NCI-H1436 (cell line): ENCODE measurements at regions not wholly inside any gene's neighbourhood (a gene's known extent, or its start where the extent isn't known, plus 50 kb on each side); places are given as distances from the start of the nearest gene placed in this dataset.

Source experiments
- DNase-seq: peaks from one replicate; lab custom pipeline; 2025; lab: John Stamatoyannopoulos, UW

- no peak for DNase-seq
Measured at GRCh38 chr7:156479596-156479995, 161.0 kb upstream of the RNF32 start.

GRCh38 chr7:156478486-156478885 is 162.1 kb upstream of the RNF32 start:
- no peak for DNase-seq

- no peak for DNase-seq
Measured at GRCh38 chr7:156475666-156476065, 164.9 kb upstream of the RNF32 start.

- DNase-seq = no peak
Measured at GRCh38 chr7:156475179-156475578, 165.4 kb upstream of the RNF32 start.

DNA sequence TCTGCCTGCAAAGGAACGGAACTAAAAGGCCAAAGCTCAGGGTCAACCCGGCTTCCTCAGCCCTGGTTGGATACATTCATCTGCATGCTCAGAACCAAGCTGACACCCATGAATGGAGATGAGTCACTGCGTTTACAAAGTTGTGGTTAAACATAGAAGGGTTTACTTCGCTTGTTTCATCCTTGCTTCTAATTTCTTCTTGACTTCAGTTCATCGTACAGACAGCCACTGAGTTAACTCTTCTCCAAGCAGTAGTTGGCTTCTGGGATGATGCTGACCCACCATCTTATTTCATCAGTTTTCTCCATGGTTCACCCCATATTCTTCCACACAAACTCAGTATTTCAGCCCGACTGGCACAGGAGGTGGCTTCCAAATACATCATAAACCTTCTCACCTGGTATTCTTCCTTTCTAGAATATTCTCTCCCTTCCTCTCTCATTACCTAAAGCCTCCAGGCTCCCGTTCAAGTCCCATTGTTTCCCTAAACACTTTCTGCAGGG is 166.3 kb upstream of the RNF32 start:
- no peak for DNase-seq

GRCh38 chr7:156473476-156474240 is 166.9 kb upstream of the RNF32 start:
- DNase-seq = peak; percentile 7

DNA sequence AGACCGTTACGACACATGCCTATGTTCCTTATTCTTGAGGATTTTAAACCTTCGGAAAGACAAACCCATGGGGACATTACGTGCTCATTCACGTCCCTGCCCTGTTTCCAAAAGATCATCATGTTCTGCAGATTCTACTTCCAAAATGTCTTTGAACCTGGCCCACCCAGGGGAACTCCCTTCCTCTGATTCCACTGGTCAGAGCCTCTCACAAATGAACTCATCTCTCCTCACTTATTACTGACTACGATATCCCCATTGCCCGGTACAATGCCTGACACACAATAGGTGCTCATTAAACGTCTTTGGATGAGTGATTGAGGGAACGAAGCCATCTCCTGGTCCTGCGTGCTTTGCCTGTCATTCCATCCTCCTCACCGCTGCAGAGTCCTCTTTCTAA is 168.3 kb upstream of the RNF32 start:
- no peak for DNase-seq

DNA sequence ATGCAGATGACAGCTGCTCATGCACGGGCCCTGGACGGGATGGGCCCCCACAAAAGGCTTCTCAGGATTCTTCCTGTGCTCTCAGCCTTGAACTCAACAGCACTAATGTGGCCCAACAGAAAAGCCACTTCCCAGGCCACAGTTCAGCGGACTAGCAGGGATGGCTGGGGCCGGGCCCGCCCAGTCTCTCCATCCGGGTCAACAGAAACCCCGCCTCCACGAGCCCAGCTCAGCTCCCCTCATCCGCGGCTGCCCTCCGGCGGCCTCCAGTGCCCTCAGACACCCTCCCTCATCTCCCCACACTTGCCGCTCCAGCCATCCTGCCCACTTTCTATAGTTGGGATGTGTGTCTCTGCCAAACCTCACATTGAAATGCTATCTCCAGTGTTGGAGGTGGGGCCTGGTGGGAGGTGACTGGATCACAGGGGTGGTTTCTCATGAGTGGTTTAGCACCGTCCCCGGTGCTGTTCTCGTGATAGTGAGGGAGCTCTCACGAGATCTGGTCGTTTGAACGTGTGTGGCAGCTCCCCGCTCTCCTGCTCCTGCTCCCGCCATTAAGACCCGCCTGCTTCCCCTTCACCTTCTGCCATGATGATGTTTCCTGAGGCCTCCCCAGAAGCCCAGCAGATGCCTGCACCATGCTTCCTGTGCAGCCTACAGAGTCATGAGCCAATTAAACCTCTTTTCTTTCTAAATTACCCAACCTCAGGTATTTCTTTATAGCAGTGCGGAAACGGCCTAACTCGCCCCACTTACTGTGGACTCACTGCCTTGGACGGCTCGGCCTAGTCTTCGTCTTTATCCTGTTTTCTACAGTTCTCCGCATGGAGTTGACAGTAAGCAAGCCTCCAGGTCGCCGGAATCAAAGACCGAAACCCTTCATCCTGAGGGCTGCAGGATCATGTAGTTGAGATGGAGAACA is 169.9 kb upstream of the RNF32 start:
- DNase-seq = no peak

DNA sequence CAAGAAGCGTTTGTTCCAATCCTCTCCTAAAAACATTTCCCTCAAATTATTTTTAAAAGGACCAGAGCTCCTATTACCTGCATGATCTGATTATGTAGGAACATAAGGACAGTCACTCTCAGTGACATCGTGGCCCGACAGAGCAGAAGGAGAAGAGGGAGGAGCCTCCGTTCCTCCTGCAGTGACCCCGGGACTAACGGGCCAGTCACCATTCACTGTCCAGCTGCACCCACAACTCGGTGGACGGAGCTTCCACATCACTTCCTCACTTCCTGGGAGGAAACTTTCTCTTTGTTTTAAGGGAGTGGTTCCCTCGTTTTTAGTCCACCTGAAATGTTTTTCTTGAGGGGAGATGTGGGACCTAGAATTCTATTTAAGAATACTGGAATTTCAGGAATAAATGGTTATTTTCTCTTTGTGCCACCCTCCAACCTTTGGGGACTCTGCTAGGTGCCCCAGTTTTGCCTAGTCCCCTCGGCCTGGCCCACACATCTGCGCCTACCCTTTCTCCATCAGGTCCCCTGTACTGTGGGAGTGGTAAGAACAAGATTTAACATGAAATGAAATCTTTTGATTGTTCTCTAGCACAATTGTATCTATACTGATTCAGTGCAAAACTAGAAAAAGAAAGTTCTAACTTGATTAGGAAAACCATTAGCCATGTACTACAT is 173.5 kb upstream of the RNF32 start:
- DNase-seq = no peak

- DNase-seq = no peak
Measured at GRCh38 chr7:156466272-156466671, 174.3 kb upstream of the RNF32 start.

DNA sequence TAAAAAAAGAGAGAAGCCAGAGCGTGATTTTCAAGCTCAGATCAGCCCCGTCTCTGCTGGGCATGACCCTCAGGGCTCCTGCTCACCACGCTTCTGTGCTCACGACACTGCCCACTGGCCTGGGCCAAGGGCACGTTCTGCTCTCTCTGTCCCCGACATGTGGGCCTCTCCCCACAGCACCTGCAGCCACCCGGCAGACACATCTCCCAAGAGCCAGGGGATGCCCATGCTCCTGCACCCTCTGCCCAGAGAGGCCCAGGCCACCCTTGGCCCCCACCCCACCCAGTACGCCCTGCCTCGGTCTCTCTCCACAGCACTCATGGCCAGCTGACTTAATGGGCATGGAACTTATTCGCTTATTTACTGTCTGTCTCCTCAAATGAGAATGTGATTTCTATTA is 175.4 kb upstream of the RNF32 start:
- DNase-seq = no peak

DNA sequence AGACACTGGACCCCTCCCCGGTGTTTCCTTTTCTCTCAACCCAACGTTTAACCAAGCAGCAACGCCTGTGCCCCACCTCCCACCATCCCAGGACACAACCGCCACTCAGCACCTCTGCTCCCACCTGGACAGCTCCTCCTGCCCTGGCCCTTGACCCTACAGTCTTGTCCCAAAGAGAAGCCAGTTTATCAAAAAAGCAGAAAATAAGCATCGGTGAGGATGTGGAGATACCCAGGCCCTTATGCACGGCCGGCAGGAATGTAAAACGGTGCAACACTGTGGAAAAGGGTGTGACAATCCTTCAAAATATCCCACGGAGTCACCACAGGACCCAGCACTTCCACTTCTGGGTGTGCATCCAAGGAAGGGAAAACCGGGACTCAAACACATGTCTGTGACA is 176.2 kb upstream of the RNF32 start:
- DNase-seq = no peak

- no peak for DNase-seq
Measured at GRCh38 chr7:156463280-156463679, 177.3 kb upstream of the RNF32 start.

GRCh38 chr7:156461881-156462665 is 178.5 kb upstream of the RNF32 start:
- no peak for DNase-seq

GRCh38 chr7:156460858-156461627 is 179.5 kb upstream of the RNF32 start:
- no peak for DNase-seq

GRCh38 chr7:156459582-156459981 is 181.0 kb upstream of the RNF32 start:
- no peak for DNase-seq

DNA sequence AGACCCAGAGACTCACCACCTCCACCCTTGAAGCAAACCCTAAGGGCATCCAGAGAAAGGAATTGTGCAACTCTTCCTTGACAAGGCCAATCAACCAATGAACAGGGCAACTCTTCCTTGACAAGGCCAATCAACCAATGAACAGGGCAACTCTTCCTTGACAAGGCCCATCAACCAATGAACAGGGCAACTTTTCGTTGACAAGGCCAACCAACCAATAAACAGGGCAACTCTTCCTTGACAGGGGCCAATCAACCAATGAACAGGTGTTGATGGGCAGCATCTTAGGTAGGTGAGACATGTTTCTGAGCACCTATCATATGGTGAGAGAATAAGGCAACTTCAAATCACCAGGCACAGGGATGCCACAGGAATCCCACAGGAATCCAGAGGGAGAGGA is 181.5 kb upstream of the RNF32 start:
- DNase-seq = no peak

DNA sequence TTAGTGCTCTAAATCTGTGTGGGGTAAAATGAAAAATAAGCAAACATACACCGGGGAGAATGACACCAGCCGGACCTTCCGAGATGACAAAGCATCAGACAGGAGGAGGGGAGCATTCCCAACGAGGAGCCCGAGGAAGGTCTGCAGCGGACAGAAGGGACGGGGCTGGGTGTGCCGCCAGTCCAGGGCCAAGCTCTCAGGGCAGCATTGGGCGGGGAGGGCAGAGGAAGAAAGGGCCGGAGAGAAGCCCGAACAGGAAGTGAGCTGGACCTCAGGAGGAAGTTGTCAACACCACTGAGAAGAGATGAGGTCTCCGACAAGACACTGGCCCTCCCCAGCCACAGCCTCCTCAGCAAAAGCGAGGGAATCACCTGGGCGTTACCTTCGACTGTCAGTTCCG is 182.6 kb upstream of the RNF32 start:
- DNase-seq = no peak

DNA sequence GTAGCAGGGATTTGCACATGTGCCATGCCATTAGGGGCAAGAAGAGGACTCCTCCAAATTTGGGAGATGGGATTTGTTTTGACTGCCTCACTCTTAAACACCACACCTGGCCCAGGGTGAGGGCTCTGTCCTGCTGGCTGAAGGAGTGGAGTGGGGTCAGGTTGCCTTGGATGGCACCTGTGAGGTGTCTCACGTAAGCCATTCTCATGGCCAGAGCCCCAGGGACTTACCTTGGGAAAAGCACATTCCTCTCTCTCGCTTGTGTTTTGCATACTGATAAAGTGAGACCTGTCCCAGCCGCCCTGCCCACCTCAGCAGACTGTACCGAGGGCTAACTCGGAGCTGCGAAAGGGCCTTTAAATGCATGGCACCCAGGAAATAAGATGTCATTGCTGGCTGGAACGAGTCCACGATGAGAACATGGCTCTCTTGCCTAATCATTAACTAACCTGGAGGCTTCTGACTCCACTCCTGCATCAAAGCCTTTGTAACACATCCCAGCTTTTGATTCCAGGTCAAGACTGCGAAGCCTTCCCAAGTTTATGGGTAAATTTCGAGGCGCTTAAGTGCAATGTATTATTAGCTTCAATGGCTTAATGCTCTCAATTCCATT is 184.0 kb upstream of the RNF32 start:
- no peak for DNase-seq

GRCh38 chr7:156456032-156456431 is 184.5 kb upstream of the RNF32 start:
- DNase-seq = no peak
